ENCODE measurements at regions not wholly inside any gene's neighbourhood (a gene's known extent, or its start where the extent isn't known, plus 50 kb on each side); places are given as distances from the start of the nearest gene placed in this dataset.

- TF ChIP-seq EP300 (IDR thresholded peaks at IDR 0.05) (no peak), CTCF (IDR thresholded peaks at IDR 0.05) (no peak), POLR2A (IDR thresholded peaks at IDR 0.05) (no peak)
Measured at GRCh38 chr6:137688230-137688971, 178.7 kb upstream of the TNFAIP3 start.
